ENCODE measurements at regions not wholly inside any gene's neighbourhood (a gene's known extent, or its start where the extent isn't known, plus 50 kb on each side); places are given as distances from the start of the nearest gene placed in this dataset.
"Not testable (repeated sequence)": the region's sequence is repeated elsewhere in the genome, so short reads cannot be mapped to it uniquely, and the experiment has no call there.

DNA sequence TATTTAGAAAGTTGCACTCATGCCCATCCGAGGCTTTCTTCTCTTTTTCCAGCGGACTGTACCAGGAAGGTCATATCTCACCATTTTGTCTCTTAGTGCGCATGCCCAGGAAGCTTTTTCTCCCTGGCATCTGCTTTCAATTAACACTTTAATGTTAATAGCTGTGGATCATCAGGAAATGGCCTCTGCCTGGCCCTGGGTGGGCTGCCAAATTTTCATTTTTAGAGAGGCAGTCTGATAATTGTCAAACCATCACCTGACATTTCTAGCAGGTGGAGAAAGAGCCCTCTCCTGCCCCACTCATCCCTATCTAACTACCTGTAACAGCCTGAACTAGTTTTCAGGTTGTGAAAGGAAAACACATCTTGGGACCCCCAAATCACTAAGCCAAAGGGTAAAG is 257.4 kb upstream of the LRRC4C start:
- Histone ChIP-seq H3K4me1 (ENCODE audit: control insufficient read depth, low read depth, low read length) (peaks cover 27% of the 10 kb centered on the region), H3K9me3 (ENCODE audit: control insufficient read depth, low read depth, low read length) (no peaks in the 10 kb centered on the region), H3K27ac (ENCODE audit: low read length) (no peak overlapping the region), H3K4me3 (ENCODE audit: low read length) (no peak overlapping the region), H3K36me3 (ENCODE audit: control insufficient read depth, low read depth, low read length) (no peaks in the 10 kb centered on the region), H3K9ac (ENCODE audit: low read length) (no peak overlapping the region), H3K27me3 (ENCODE audit: control insufficient read depth, insufficient read depth, low read length) (no peaks in the 10 kb centered on the region)

GRCh38 chr11:41720761-41721160 is 261.3 kb upstream of the LRRC4C start:
- Histone ChIP-seq H3K36me3 (ENCODE audit: control insufficient read depth, low read depth, low read length) (no peaks in the 10 kb centered on the region), H3K27me3 (ENCODE audit: control insufficient read depth, insufficient read depth, low read length) (no peaks in the 10 kb centered on the region), H3K9me3 (ENCODE audit: control insufficient read depth, low read depth, low read length) (no peaks in the 10 kb centered on the region), H3K4me1 (ENCODE audit: control insufficient read depth, low read depth, low read length) (peaks cover 16% of the 10 kb centered on the region), H3K4me3 (ENCODE audit: low read length) (no peak overlapping the region), H3K27ac (ENCODE audit: low read length) (no peak overlapping the region), H3K9ac (ENCODE audit: low read length) (no peak overlapping the region)

DNA sequence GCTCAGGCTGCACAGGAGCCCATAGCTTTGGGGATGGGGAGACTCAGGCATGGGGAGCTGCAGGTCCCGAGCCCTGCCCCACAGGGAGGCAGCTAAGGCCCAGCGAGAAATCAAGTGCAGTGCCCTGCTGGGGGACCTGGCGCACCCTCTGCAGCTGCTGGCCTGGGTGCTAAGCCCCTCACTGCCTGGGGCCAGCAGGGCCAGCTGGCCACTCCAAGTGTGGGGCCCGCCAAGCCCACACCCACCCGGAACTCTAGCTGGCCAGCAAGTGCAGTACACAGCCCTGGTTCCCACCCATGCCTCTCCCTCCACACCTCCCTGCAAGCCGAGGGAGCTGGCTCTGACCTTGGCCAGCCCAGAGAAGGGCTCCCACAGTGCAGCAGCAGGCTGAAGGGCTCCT is 268.7 kb upstream of the LRRC4C start:
- not testable (repeated sequence) for H3K27ac ChIP-seq (ENCODE audit: low read length); H3K9ac ChIP-seq (ENCODE audit: low read length); H3K4me1 ChIP-seq (ENCODE audit: control insufficient read depth, low read depth, low read length); H3K27me3 ChIP-seq (ENCODE audit: control insufficient read depth, insufficient read depth, low read length); H3K9me3 ChIP-seq (ENCODE audit: control insufficient read depth, low read depth, low read length); H3K4me3 ChIP-seq (ENCODE audit: low read length); H3K36me3 ChIP-seq (ENCODE audit: control insufficient read depth, low read depth, low read length)

- Histone ChIP-seq H3K4me3 (ENCODE audit: low read length) (no peak overlapping the region), H3K27me3 (ENCODE audit: control insufficient read depth, insufficient read depth, low read length) (no peaks in the 10 kb centered on the region), H3K4me1 (ENCODE audit: control insufficient read depth, low read depth, low read length) (no peaks in the 10 kb centered on the region), H3K27ac (ENCODE audit: low read length) (no peak overlapping the region), H3K9me3 (ENCODE audit: control insufficient read depth, low read depth, low read length) (no peaks in the 10 kb centered on the region), H3K36me3 (ENCODE audit: control insufficient read depth, low read depth, low read length) (no peaks in the 10 kb centered on the region), H3K9ac (ENCODE audit: low read length) (no peak overlapping the region)
These were observed 315.8 kb upstream of the LRRC4C start for GRCh38 chr11:41775296-41775695.

DNA sequence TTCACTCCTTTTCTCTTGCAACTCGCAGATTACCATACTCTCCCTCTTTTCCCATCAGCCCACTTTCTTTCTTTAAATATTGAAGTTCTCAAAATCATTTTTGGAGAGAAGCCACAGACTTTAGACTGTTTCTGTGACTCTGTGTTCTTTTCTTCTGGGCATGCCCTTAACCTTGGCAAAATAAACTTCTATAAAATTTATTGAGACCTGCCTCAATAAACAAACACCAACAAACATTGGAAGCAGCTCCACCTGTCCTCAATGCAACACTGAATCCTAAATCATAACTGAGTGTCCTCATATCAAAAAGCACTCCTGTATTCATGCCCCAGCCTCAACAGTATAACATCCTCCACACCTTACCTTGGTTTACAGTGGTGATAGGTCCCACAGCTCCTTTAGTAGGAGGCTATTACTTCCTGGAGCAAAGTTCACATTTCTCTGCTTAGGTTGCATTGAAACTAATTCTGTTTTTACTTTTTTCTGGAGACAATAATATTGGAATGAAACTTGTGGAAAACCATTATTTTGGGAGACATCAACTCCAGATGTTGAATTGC is 320.0 kb upstream of the LRRC4C start:
- Histone ChIP-seq H3K9me3 (ENCODE audit: control insufficient read depth, low read depth, low read length) (no peaks in the 10 kb centered on the region), H3K36me3 (ENCODE audit: control insufficient read depth, low read depth, low read length) (no peaks in the 10 kb centered on the region), H3K27ac (ENCODE audit: low read length) (no peak overlapping the region), H3K4me1 (ENCODE audit: control insufficient read depth, low read depth, low read length) (no peaks in the 10 kb centered on the region), H3K4me3 (ENCODE audit: low read length) (no peak overlapping the region), H3K9ac (ENCODE audit: low read length) (no peak overlapping the region), H3K27me3 (ENCODE audit: control insufficient read depth, insufficient read depth, low read length) (no peaks in the 10 kb centered on the region)

- Histone ChIP-seq H3K4me1 (ENCODE audit: control insufficient read depth, low read depth, low read length) (no peaks in the 10 kb centered on the region), H3K36me3 (ENCODE audit: control insufficient read depth, low read depth, low read length) (no peaks in the 10 kb centered on the region), H3K27me3 (ENCODE audit: control insufficient read depth, insufficient read depth, low read length) (no peaks in the 10 kb centered on the region), H3K4me3 (ENCODE audit: low read length) (no peak overlapping the region), H3K27ac (ENCODE audit: low read length) (no peak overlapping the region), H3K9ac (ENCODE audit: low read length) (no peak overlapping the region), H3K9me3 (ENCODE audit: control insufficient read depth, low read depth, low read length) (no peaks in the 10 kb centered on the region)
These were observed 322.0 kb upstream of the LRRC4C start for GRCh38 chr11:41781441-41781840.

GRCh38 chr11:41784513-41785335 is 325.3 kb upstream of the LRRC4C start:
- no peak overlapping the region for H3K27ac ChIP-seq (ENCODE audit: low read length)
- H3K9me3 ChIP-seq (ENCODE audit: control insufficient read depth, low read depth, low read length), result no peaks in the 10 kb centered on the region
- no peaks in the 10 kb centered on the region for H3K4me1 ChIP-seq (ENCODE audit: control insufficient read depth, low read depth, low read length)
- no peaks in the 10 kb centered on the region for H3K27me3 ChIP-seq (ENCODE audit: control insufficient read depth, insufficient read depth, low read length)
- no peak overlapping the region for H3K9ac ChIP-seq (ENCODE audit: low read length)
- no peak overlapping the region for H3K4me3 ChIP-seq (ENCODE audit: low read length)
- H3K36me3 ChIP-seq (ENCODE audit: control insufficient read depth, low read depth, low read length), result no peaks in the 10 kb centered on the region

- Histone ChIP-seq H3K27me3 (ENCODE audit: control insufficient read depth, insufficient read depth, low read length) (no peaks in the 10 kb centered on the region), H3K4me3 (ENCODE audit: low read length) (no peak overlapping the region), H3K4me1 (ENCODE audit: control insufficient read depth, low read depth, low read length) (no peaks in the 10 kb centered on the region), H3K27ac (ENCODE audit: low read length) (no peak overlapping the region), H3K36me3 (ENCODE audit: control insufficient read depth, low read depth, low read length) (no peaks in the 10 kb centered on the region), H3K9ac (ENCODE audit: low read length) (no peak overlapping the region), H3K9me3 (ENCODE audit: control insufficient read depth, low read depth, low read length) (no peaks in the 10 kb centered on the region)
These were observed 326.6 kb upstream of the LRRC4C start for GRCh38 chr11:41786087-41786486.

GRCh38 chr11:41788177-41788576 is 328.7 kb upstream of the LRRC4C start:
- H3K4me1 ChIP-seq (ENCODE audit: control insufficient read depth, low read depth, low read length), result no peaks in the 10 kb centered on the region
- no peaks in the 10 kb centered on the region for H3K27me3 ChIP-seq (ENCODE audit: control insufficient read depth, insufficient read depth, low read length)
- H3K9me3 ChIP-seq (ENCODE audit: control insufficient read depth, low read depth, low read length), result no peaks in the 10 kb centered on the region
- H3K4me3 ChIP-seq (ENCODE audit: low read length), result no peak overlapping the region
- H3K27ac ChIP-seq (ENCODE audit: low read length), result no peak overlapping the region
- no peak overlapping the region for H3K9ac ChIP-seq (ENCODE audit: low read length)
- H3K36me3 ChIP-seq (ENCODE audit: control insufficient read depth, low read depth, low read length), result no peaks in the 10 kb centered on the region

DNA sequence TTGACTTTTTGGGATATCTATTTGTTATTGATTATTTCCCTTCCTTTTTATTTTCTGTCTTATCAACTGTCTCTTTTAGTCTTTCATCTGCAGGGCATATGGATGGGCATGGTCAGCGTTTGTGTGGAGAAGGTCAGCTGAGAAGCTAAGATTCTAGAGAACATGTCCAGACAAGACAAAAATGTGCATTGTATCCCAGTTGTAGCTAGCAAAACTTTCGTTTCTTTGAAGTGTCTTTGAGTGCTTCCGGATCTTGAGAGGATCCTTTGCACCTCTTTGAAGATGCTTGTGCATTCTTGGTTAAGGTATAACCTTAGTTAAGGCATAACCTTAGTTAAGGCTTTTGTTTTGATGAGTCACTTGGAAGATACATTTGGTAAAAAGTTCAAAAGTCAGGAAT is 329.9 kb upstream of the LRRC4C start:
- no peak overlapping the region for H3K27ac ChIP-seq (ENCODE audit: low read length)
- H3K4me3 ChIP-seq (ENCODE audit: low read length), result no peak overlapping the region
- H3K4me1 ChIP-seq (ENCODE audit: control insufficient read depth, low read depth, low read length), result no peaks in the 10 kb centered on the region
- no peak overlapping the region for H3K9ac ChIP-seq (ENCODE audit: low read length)
- no peaks in the 10 kb centered on the region for H3K27me3 ChIP-seq (ENCODE audit: control insufficient read depth, insufficient read depth, low read length)
- no peaks in the 10 kb centered on the region for H3K9me3 ChIP-seq (ENCODE audit: control insufficient read depth, low read depth, low read length)
- no peaks in the 10 kb centered on the region for H3K36me3 ChIP-seq (ENCODE audit: control insufficient read depth, low read depth, low read length)

GRCh38 chr11:41795004-41795403 is 335.6 kb upstream of the LRRC4C start:
- Histone ChIP-seq H3K27me3 (ENCODE audit: control insufficient read depth, insufficient read depth, low read length) (no peaks in the 10 kb centered on the region), H3K4me3 (ENCODE audit: low read length) (no peak overlapping the region), H3K36me3 (ENCODE audit: control insufficient read depth, low read depth, low read length) (no peaks in the 10 kb centered on the region), H3K4me1 (ENCODE audit: control insufficient read depth, low read depth, low read length) (no peaks in the 10 kb centered on the region), H3K9me3 (ENCODE audit: control insufficient read depth, low read depth, low read length) (no peaks in the 10 kb centered on the region), H3K27ac (ENCODE audit: low read length) (no peak overlapping the region), H3K9ac (ENCODE audit: low read length) (no peak overlapping the region)

- Histone ChIP-seq H3K4me1 (ENCODE audit: control insufficient read depth, low read depth, low read length) (no peaks in the 10 kb centered on the region), H3K9me3 (ENCODE audit: control insufficient read depth, low read depth, low read length) (no peaks in the 10 kb centered on the region), H3K4me3 (ENCODE audit: low read length) (no peak overlapping the region), H3K36me3 (ENCODE audit: control insufficient read depth, low read depth, low read length) (no peaks in the 10 kb centered on the region), H3K27ac (ENCODE audit: low read length) (no peak overlapping the region), H3K9ac (ENCODE audit: low read length) (no peak overlapping the region), H3K27me3 (ENCODE audit: control insufficient read depth, insufficient read depth, low read length) (no peaks in the 10 kb centered on the region)
These were observed 340.3 kb upstream of the LRRC4C start for GRCh38 chr11:41799754-41800153.
